SKM-1 (cell line): ENCODE measurements at regions not wholly inside any gene's neighbourhood (a gene's known extent, or its start where the extent isn't known, plus 50 kb on each side); places are given as distances from the start of the nearest gene placed in this dataset.

Experiments used
- DNase-seq: peaks from one replicate; lab custom pipeline; 2025; ENCODE audit not compliant: unreplicated experiment; lab: John Stamatoyannopoulos, UW

- DNase-seq, result no peak
These were observed 312.8 kb upstream of the EPHA5 start for GRCh38 chr4:65983061-65983460.

GRCh38 chr4:65976287-65976686, 306.0 kb upstream of the EPHA5 start:
- DNase-seq, result no peak

- no peak for DNase-seq
These were observed 302.9 kb upstream of the EPHA5 start for GRCh38 chr4:65973186-65973585.

GRCh38 chr4:65971686-65972085, 301.4 kb upstream of the EPHA5 start:
- DNase-seq, result no peak

GRCh38 chr4:65968831-65969558, 298.7 kb upstream of the EPHA5 start:
- no peak for DNase-seq

GRCh38 chr4:65960751-65961150, 290.5 kb upstream of the EPHA5 start:
- no peak for DNase-seq

- no peak for DNase-seq
These were observed 284.1 kb upstream of the EPHA5 start for GRCh38 chr4:65954416-65954815.

- no peak for DNase-seq
These were observed 280.9 kb upstream of the EPHA5 start for GRCh38 chr4:65951177-65951576.

GRCh38 chr4:65943076-65943475, 272.8 kb upstream of the EPHA5 start:
- DNase-seq, result no peak

GRCh38 chr4:65924843-65925242, 254.6 kb upstream of the EPHA5 start:
- no peak for DNase-seq

- DNase-seq, result no peak
These were observed 253.3 kb upstream of the EPHA5 start for GRCh38 chr4:65923616-65924015.

- no peak for DNase-seq
These were observed 250.9 kb upstream of the EPHA5 start for GRCh38 chr4:65921180-65921579.

- no peak for DNase-seq
These were observed 248.6 kb upstream of the EPHA5 start for GRCh38 chr4:65918872-65919271.

GRCh38 chr4:65918212-65918611, 247.9 kb upstream of the EPHA5 start:
- DNase-seq, result no peak

- DNase-seq, result no peak
These were observed 247.2 kb upstream of the EPHA5 start for GRCh38 chr4:65917486-65917885.

- DNase-seq, result no peak
These were observed 241.4 kb upstream of the EPHA5 start for GRCh38 chr4:65911720-65912119.

GRCh38 chr4:65893957-65894755, 223.9 kb upstream of the EPHA5 start:
- no peak for DNase-seq

GRCh38 chr4:65893271-65893670, 223.0 kb upstream of the EPHA5 start:
- no peak for DNase-seq

GRCh38 chr4:65880594-65880993, 210.3 kb upstream of the EPHA5 start:
- DNase-seq, result no peak

GRCh38 chr4:65868096-65868824, 198.0 kb upstream of the EPHA5 start:
- DNase-seq, result no peak

GRCh38 chr4:65865489-65865888, 195.2 kb upstream of the EPHA5 start:
- no peak for DNase-seq

- no peak for DNase-seq
These were observed 191.7 kb upstream of the EPHA5 start for GRCh38 chr4:65861993-65862392.
